ENCODE measurements at regions not wholly inside any gene's neighbourhood (a gene's known extent, or its start where the extent isn't known, plus 50 kb on each side); places are given as distances from the start of the nearest gene placed in this dataset.

- H3K9me3 ChIP-seq (replicated peaks in 1 of 11) = no peaks in the 10 kb centered on the region
- no peaks in the 10 kb centered on the region for H4K20me1 ChIP-seq
- peaks cover 32 to 51% (median 39%) of the 10 kb centered on the region in 10 experiments for H3K4me1 ChIP-seq
- H3K4me2 ChIP-seq = 0 out of 22 replicates have a peak overlapping the region, but pooled peaks of 1 of the 11 experiments have one; percentile 7
- no peak for TF ChIP-seq Cebpa-rat (IDR thresholded peaks at IDR 0.05)
- no peak overlapping the region for H3K4me3 ChIP-seq
- no peaks in the 10 kb centered on the region for H3K36me3 ChIP-seq
- no peak overlapping the region for H3K27ac ChIP-seq
- no peak overlapping the region for H3K9ac ChIP-seq
- H3K27me3 ChIP-seq = no peaks in the 10 kb centered on the region
Observed at GRCh38 chr2:46845542-46846486, 69.8 kb downstream of the MCFD2 start.

- Histone ChIP-seq H3K4me1 (peaks cover 32 to 46% (median 36%) of the 10 kb centered on the region in 10 experiments), H4K20me1 (no peaks in the 10 kb centered on the region), H3K27ac (no peak overlapping the region), H3K27me3 (no peaks in the 10 kb centered on the region), H3K9ac (no peak overlapping the region), H3K36me3 (no peaks in the 10 kb centered on the region), H3K9me3 (replicated peaks in 1 of 11) (no peaks in the 10 kb centered on the region), H3K4me3 (no peak overlapping the region), H3K4me2 (no peak overlapping the region)
- no peak for TF ChIP-seq Cebpa-rat (IDR thresholded peaks at IDR 0.05)
Observed at GRCh38 chr2:46844443-46844842, 71.2 kb downstream of the MCFD2 start.

- Histone ChIP-seq H3K4me3 (no peak overlapping the region), H3K4me1 (peaks cover 30 to 42% (median 32%) of the 10 kb centered on the region in 10 experiments), H3K36me3 (no peaks in the 10 kb centered on the region), H3K27me3 (no peaks in the 10 kb centered on the region), H4K20me1 (no peaks in the 10 kb centered on the region), H3K27ac (no peak overlapping the region), H3K9me3 (replicated peaks in 1 of 11) (no peaks in the 10 kb centered on the region), H3K4me2 (no peak overlapping the region), H3K9ac (no peak overlapping the region)
- TF ChIP-seq Cebpa-rat (IDR thresholded peaks at IDR 0.05) = no peak
Observed at GRCh38 chr2:46844034-46844433, 71.6 kb downstream of the MCFD2 start.

GRCh38 chr2:46843316-46843715 lies 72.3 kb downstream of the MCFD2 start:
- no peak overlapping the region for H3K4me2 ChIP-seq
- no peaks in the 10 kb centered on the region for H4K20me1 ChIP-seq
- no peaks in the 10 kb centered on the region for H3K36me3 ChIP-seq
- no peak overlapping the region for H3K27ac ChIP-seq
- no peak overlapping the region for H3K9ac ChIP-seq
- TF ChIP-seq Cebpa-rat (IDR thresholded peaks at IDR 0.05) = no peak
- no peak overlapping the region for H3K4me3 ChIP-seq
- peaks cover 23 to 35% (median 25%) of the 10 kb centered on the region in 10 experiments for H3K4me1 ChIP-seq
- H3K9me3 ChIP-seq (replicated peaks in 1 of 11) = no peaks in the 10 kb centered on the region
- no peaks in the 10 kb centered on the region for H3K27me3 ChIP-seq

- no peak overlapping the region for H3K9ac ChIP-seq
- H4K20me1 ChIP-seq = no peaks in the 10 kb centered on the region
- H3K4me1 ChIP-seq = peaks cover 19 to 31% (median 22%) of the 10 kb centered on the region in 10 experiments
- no peaks in the 10 kb centered on the region for H3K36me3 ChIP-seq
- no peaks in the 10 kb centered on the region for H3K27me3 ChIP-seq
- H3K9me3 ChIP-seq (replicated peaks in 1 of 11) = no peaks in the 10 kb centered on the region
- no peak overlapping the region for H3K4me3 ChIP-seq
- H3K4me2 ChIP-seq = no peak overlapping the region
- no peak for TF ChIP-seq Cebpa-rat (IDR thresholded peaks at IDR 0.05)
- no peak overlapping the region for H3K27ac ChIP-seq
Observed at GRCh38 chr2:46842876-46843275, 72.7 kb downstream of the MCFD2 start.

GRCh38 chr2:46841621-46842020 lies 74.0 kb downstream of the MCFD2 start:
- Histone ChIP-seq H4K20me1 (no peaks in the 10 kb centered on the region), H3K27me3 (no peaks in the 10 kb centered on the region), H3K9me3 (replicated peaks in 1 of 11) (no peaks in the 10 kb centered on the region), H3K27ac (peak overlapping the region in 6 of 11 experiments; percentile 17 to 61 (median 36); a peak in 9 of 22 replicates), H3K4me1 (peaks cover 10 to 22% (median 15%) of the 10 kb centered on the region in 10 experiments), H3K36me3 (no peaks in the 10 kb centered on the region), H3K4me3 (peak overlapping the region in 1 of 10 experiments; percentile 33; a peak in 1 of 20 replicates), H3K9ac (no peak overlapping the region), H3K4me2 (peak overlapping the region; percentile 20 to 79 (median 43); a peak in 19 of 22 replicates)
- no peak for TF ChIP-seq Cebpa-rat (IDR thresholded peaks at IDR 0.05)

- H3K4me1 ChIP-seq = peaks cover 13 to 34% (median 23%) of the 10 kb centered on the region in 10 experiments
- H3K4me2 ChIP-seq = no peak overlapping the region
- no peaks in the 10 kb centered on the region for H3K9me3 ChIP-seq (replicated peaks in 1 of 11)
- no peaks in the 10 kb centered on the region for H3K36me3 ChIP-seq
- no peak overlapping the region for H3K4me3 ChIP-seq
- H3K27ac ChIP-seq = no peak overlapping the region
- H3K9ac ChIP-seq = no peak overlapping the region
- TF ChIP-seq Cebpa-rat (IDR thresholded peaks at IDR 0.05) = no peak
- no peaks in the 10 kb centered on the region for H4K20me1 ChIP-seq
- H3K27me3 ChIP-seq = no peaks in the 10 kb centered on the region
Observed at GRCh38 chr2:46839045-46839444, 76.6 kb downstream of the MCFD2 start.

GRCh38 chr2:46837704-46838103 lies 77.9 kb downstream of the MCFD2 start:
- no peaks in the 10 kb centered on the region for H3K27me3 ChIP-seq
- H3K27ac ChIP-seq = no peak overlapping the region
- TF ChIP-seq Cebpa-rat (IDR thresholded peaks at IDR 0.05) = no peak
- H4K20me1 ChIP-seq = no peaks in the 10 kb centered on the region
- no peak overlapping the region for H3K4me3 ChIP-seq
- H3K4me2 ChIP-seq = no peak overlapping the region
- H3K4me1 ChIP-seq = peaks cover 13 to 34% (median 23%) of the 10 kb centered on the region in 10 experiments
- no peaks in the 10 kb centered on the region for H3K36me3 ChIP-seq
- no peak overlapping the region for H3K9ac ChIP-seq
- H3K9me3 ChIP-seq (replicated peaks in 1 of 11) = peaks cover 0 to 4% (median 0%) of the 10 kb centered on the region in 11 experiments; a peak in 2 of 22 replicates

GRCh38 chr2:46837112-46837454 lies 78.5 kb downstream of the MCFD2 start:
- Histone ChIP-seq H3K27ac (no peak overlapping the region), H3K4me1 (peaks cover 11 to 32% (median 22%) of the 10 kb centered on the region in 10 experiments)
- TF ChIP-seq Cebpa-rat (IDR thresholded peaks at IDR 0.05) = no peak

More at GRCh38 chr2:46837112-46837454, 78.5 kb downstream of the MCFD2 start:
- Histone ChIP-seq H3K9me3 (replicated peaks in 1 of 11) (peaks cover 0 to 4% (median 0%) of the 10 kb centered on the region in 11 experiments; a peak in 2 of 22 replicates), H3K9ac (no peak overlapping the region), H3K4me2 (no peak overlapping the region; a peak in 1 of 22 replicates), H3K27me3 (no peaks in the 10 kb centered on the region), H4K20me1 (no peaks in the 10 kb centered on the region), H3K4me3 (no peak overlapping the region), H3K36me3 (no peaks in the 10 kb centered on the region)

All from BLaER1 treated with 17β-estradiol and CSF1 and Interleukin-3, amounts not matched to agents 10 nM and 100 nM (cell line).